ENCODE measurements at regions not wholly inside any gene's neighbourhood (a gene's known extent, or its start where the extent isn't known, plus 50 kb on each side); places are given as distances from the start of the nearest gene placed in this dataset.

DNA sequence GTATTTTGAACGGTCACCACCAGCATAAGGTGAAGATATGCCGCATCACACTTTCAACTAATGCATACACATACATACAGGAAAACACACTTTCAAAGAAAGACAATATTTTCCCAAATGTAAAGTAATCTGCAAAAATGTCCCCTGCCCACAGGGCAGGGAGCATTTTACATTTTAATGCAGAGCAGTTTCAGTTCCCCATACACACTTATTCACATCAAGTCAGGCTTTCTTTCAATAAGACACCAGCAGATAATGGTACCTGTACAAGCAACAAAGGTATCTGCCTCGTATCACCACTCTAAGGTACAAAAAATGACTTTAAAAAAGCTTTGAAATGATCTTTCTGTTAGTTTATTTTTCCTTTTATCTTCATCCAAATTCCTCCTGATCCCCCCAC lies 247.1 kb upstream of the CCNG1 start:
- TF ChIP-seq, protein P1, sequence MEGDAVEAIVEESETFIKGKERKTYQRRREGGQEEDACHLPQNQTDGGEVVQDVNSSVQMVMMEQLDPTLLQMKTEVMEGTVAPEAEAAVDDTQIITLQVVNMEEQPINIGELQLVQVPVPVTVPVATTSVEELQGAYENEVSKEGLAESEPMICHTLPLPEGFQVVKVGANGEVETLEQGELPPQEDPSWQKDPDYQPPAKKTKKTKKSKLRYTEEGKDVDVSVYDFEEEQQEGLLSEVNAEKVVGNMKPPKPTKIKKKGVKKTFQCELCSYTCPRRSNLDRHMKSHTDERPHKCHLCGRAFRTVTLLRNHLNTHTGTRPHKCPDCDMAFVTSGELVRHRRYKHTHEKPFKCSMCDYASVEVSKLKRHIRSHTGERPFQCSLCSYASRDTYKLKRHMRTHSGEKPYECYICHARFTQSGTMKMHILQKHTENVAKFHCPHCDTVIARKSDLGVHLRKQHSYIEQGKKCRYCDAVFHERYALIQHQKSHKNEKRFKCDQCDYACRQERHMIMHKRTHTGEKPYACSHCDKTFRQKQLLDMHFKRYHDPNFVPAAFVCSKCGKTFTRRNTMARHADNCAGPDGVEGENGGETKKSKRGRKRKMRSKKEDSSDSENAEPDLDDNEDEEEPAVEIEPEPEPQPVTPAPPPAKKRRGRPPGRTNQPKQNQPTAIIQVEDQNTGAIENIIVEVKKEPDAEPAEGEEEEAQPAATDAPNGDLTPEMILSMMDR (IDR thresholded peaks at IDR 0.05), result no peak
- TF ChIP-seq EZH2 (IDR thresholded peaks at IDR 0.05; ENCODE audit: borderline replicate concordance, insufficient read depth, low read depth, low read length, poor library complexity, severe bottlenecking), result no peak

Measured in B cell (primary cell).